NB4 (cell line): ENCODE measurements at regions not wholly inside any gene's neighbourhood (a gene's known extent, or its start where the extent isn't known, plus 50 kb on each side); places are given as distances from the start of the nearest gene placed in this dataset.
"Not testable (repeated sequence)": the region's sequence is repeated elsewhere in the genome, so short reads cannot be mapped to it uniquely, and the experiment has no call there.

Source experiments
- DNase-seq: peaks from one replicate; pipeline ENCODE4 v3.0.0; 2010; ENCODE audit warnings: low read depth
- H3K4me3 ChIP-seq: one replicate; pipeline ENCODE4 v1.5.1; 2011; ENCODE audit warnings: mild to moderate bottlenecking, low read depth, low read length, moderate library complexity
- CTCF ChIP-seq: IDR thresholded peaks from one replicate; pipeline ENCODE4 v1.5.1; 2012; ENCODE audit warnings: low read depth, low read length
- MAX ChIP-seq: IDR thresholded peaks from 2 replicates; pipeline ENCODE4 v1.6.1; 2011; ENCODE audit warnings: low read depth, low read length
- MYC ChIP-seq: IDR thresholded peaks from 2 replicates; pipeline ENCODE4 v1.6.1; 2011; ENCODE audit warnings: low read depth, low read length
- POLR2A ChIP-seq: IDR thresholded peaks from 2 replicates; pipeline ENCODE4 v1.6.1; 2011; ENCODE audit warnings: mild to moderate bottlenecking; ENCODE audit not compliant: insufficient read length; ENCODE audit errors: extremely low read depth

GRCh38 chr21:16460936-16461335 is 731.2 kb downstream of the USP25 start:
- H3K4me3 ChIP-seq, result no peak overlapping the region
- TF ChIP-seq CTCF (peak; percentile 42), MYC (no peak)
- DNase-seq, result peak; percentile 29

GRCh38 chr21:16464211-16464889 is 734.6 kb downstream of the USP25 start:
- DNase-seq, H3K4me3 ChIP-seq: not testable (repeated sequence)

- no peak for DNase-seq
- TF ChIP-seq CTCF, result no peak
- TF ChIP-seq MYC, result no peak
- TF ChIP-seq POLR2A, result no peak
- TF ChIP-seq MAX, result no peak
- H3K4me3 ChIP-seq, result no peak overlapping the region
Measured at GRCh38 chr21:16468184-16468583, 738.4 kb downstream of the USP25 start.

GRCh38 chr21:16473988-16474387 is 744.2 kb downstream of the USP25 start:
- no peak for DNase-seq
- H3K4me3 ChIP-seq, result no peak overlapping the region
- TF ChIP-seq MAX, result no peak
- TF ChIP-seq POLR2A, result no peak
- no peak for TF ChIP-seq MYC
- TF ChIP-seq CTCF, result no peak

GRCh38 chr21:16476056-16476825 is 746.5 kb downstream of the USP25 start:
- DNase-seq, result no peak
- TF ChIP-seq CTCF (no peak), POLR2A (no peak), MAX (no peak), MYC (no peak)
- H3K4me3 ChIP-seq, result no peak overlapping the region

GRCh38 chr21:16488042-16488441 is 758.3 kb downstream of the USP25 start:
- H3K4me3 ChIP-seq, result no peak overlapping the region
- TF ChIP-seq CTCF (no peak), MAX (no peak), POLR2A (no peak), MYC (no peak)
- DNase-seq, result no peak
